ENCODE measurements at regions not wholly inside any gene's neighbourhood (a gene's known extent, or its start where the extent isn't known, plus 50 kb on each side); places are given as distances from the start of the nearest gene placed in this dataset.

- H3K9me3 ChIP-seq: no peaks in the 10 kb centered on the region
- no peak for DNase-seq
- intact Hi-C loops (cut with DNase I, micrococcal nuclease): no loop called here
- H3K36me3 ChIP-seq (ENCODE audit: low read depth): no peaks in the 10 kb centered on the region
- no peak for ATAC-seq
- H3K4me1 ChIP-seq (ENCODE audit: low read depth): no peaks in the 10 kb centered on the region
- H3K4me3 ChIP-seq: no peak overlapping the region
- no peak for TF ChIP-seq CTCF (IDR thresholded peaks at IDR 0.05)
These were observed 275.3 kb downstream of the TEX29 start for GRCh38 chr13:111595791-111596190.

- DNase-seq (no peak), ATAC-seq (no peak)
- no peak for TF ChIP-seq CTCF (IDR thresholded peaks at IDR 0.05)
- intact Hi-C loops (cut with DNase I, micrococcal nuclease): no loop called here
- no peak overlapping the region for H3K4me3 ChIP-seq
- H3K9me3 ChIP-seq: no peaks in the 10 kb centered on the region
- no peaks in the 10 kb centered on the region for H3K4me1 ChIP-seq (ENCODE audit: low read depth)
- no peaks in the 10 kb centered on the region for H3K36me3 ChIP-seq (ENCODE audit: low read depth)
These were observed 276.8 kb downstream of the TEX29 start for GRCh38 chr13:111597191-111597611.

- ATAC-seq (no peak), DNase-seq (no peak)
- Histone ChIP-seq H3K36me3 (ENCODE audit: low read depth) (no peaks in the 10 kb centered on the region), H3K4me1 (ENCODE audit: low read depth) (no peaks in the 10 kb centered on the region), H3K9me3 (no peaks in the 10 kb centered on the region), H3K4me3 (no peak overlapping the region)
- intact Hi-C loops (cut with DNase I, micrococcal nuclease): no loop called here
- no peak for TF ChIP-seq CTCF (IDR thresholded peaks at IDR 0.05)
These were observed 277.2 kb downstream of the TEX29 start for GRCh38 chr13:111597618-111598017.

GRCh38 chr13:111598747-111599146 is 278.3 kb downstream of the TEX29 start:
- H3K36me3 ChIP-seq (ENCODE audit: low read depth): no peaks in the 10 kb centered on the region
- H3K4me3 ChIP-seq: no peak overlapping the region
- TF ChIP-seq CTCF (IDR thresholded peaks at IDR 0.05): no peak
- ATAC-seq (no peak), DNase-seq (no peak)
- intact Hi-C loops (cut with DNase I, micrococcal nuclease): no loop called here
- no peaks in the 10 kb centered on the region for H3K9me3 ChIP-seq
- no peaks in the 10 kb centered on the region for H3K4me1 ChIP-seq (ENCODE audit: low read depth)

GRCh38 chr13:111599791-111600190 is 279.3 kb downstream of the TEX29 start:
- DNase-seq (no peak), ATAC-seq (no peak)
- Histone ChIP-seq H3K36me3 (ENCODE audit: low read depth) (no peaks in the 10 kb centered on the region), H3K9me3 (no peaks in the 10 kb centered on the region), H3K4me3 (no peak overlapping the region), H3K4me1 (ENCODE audit: low read depth) (no peaks in the 10 kb centered on the region)
- intact Hi-C loops (cut with DNase I, micrococcal nuclease): no loop called here
- no peak for TF ChIP-seq CTCF (IDR thresholded peaks at IDR 0.05)

GRCh38 chr13:111602874-111603273 is 282.4 kb downstream of the TEX29 start:
- ATAC-seq: no peak

More at GRCh38 chr13:111602874-111603273, 282.4 kb downstream of the TEX29 start:
- DNase-seq: no peak
- TF ChIP-seq CTCF (IDR thresholded peaks at IDR 0.05): no peak
- intact Hi-C loops (cut with DNase I, micrococcal nuclease): no loop called here
- no peak overlapping the region for H3K4me3 ChIP-seq
- H3K36me3 ChIP-seq (ENCODE audit: low read depth): no peaks in the 10 kb centered on the region
- H3K4me1 ChIP-seq (ENCODE audit: low read depth): no peaks in the 10 kb centered on the region
- no peaks in the 10 kb centered on the region for H3K9me3 ChIP-seq

All from mucosa of descending colon (tissue), 3 donors.